ENCODE measurements at regions not wholly inside any gene's neighbourhood (a gene's known extent, or its start where the extent isn't known, plus 50 kb on each side); places are given as distances from the start of the nearest gene placed in this dataset.

GRCh38 chr1:87953121-87953520 lies 624.4 kb downstream of the LMO4 start:
- TF ChIP-seq CTCF (IDR thresholded peaks at IDR 0.05) = no peak
- no CpG with 5 or more reads among the region's 3 CpGs for WGBS (ENCODE audit: insufficient coverage)
- intact Hi-C loops (cut with micrococcal nuclease) = loop anchor here (5.0 to 10.0 kb wide), 4 partner anchors 656 to 821 kb away; no protein-coding TSS in a partner anchor

GRCh38 chr1:87953732-87954344 lies 625.2 kb downstream of the LMO4 start:
- Histone ChIP-seq H3K27me3 (ENCODE audit: control insufficient read depth in 2 of 2, insufficient read depth in 2 of 2, low read length in 2 of 2) (no peaks in the 10 kb centered on the region), H3K4me2 (replicated peaks; ENCODE audit: extremely low read depth, low read length, poor library complexity, severe bottlenecking) (no peak overlapping the region), H3K36me3 (replicated peaks in 1 of 2; ENCODE audit: control insufficient read depth in 1 of 2, insufficient read depth in 2 of 2, low read length in 2 of 2) (no peaks in the 10 kb centered on the region), H3K4me3 (replicated peaks in 1 of 3; ENCODE audit: low read depth in 2 of 3, low read length in 3 of 3) (no peak overlapping the region), H2AFZ (ENCODE audit: insufficient read depth, low read depth, low read length, poor library complexity, severe bottlenecking) (no peak overlapping the region), H3K27ac (ENCODE audit: low read depth in 1 of 2, low read length in 2 of 2) (no peak overlapping the region), H3K9ac (ENCODE audit: insufficient read depth, low read length, poor library complexity, severe bottlenecking) (no peak overlapping the region), H3K4me1 (ENCODE audit: control insufficient read depth in 1 of 2, insufficient read depth in 2 of 2, low read length in 2 of 2) (peaks cover 0 to 2% of the 10 kb centered on the region in 2 donors), H3K79me2 (ENCODE audit: insufficient read depth, low read length) (no peaks in the 10 kb centered on the region), H4K20me1 (ENCODE audit: insufficient read depth, low read length) (no peaks in the 10 kb centered on the region), H3K9me3 (replicated peaks in 1 of 2; ENCODE audit: control insufficient read depth in 1 of 2, insufficient read depth in 1 of 2, low read length in 2 of 2) (no peaks in the 10 kb centered on the region)
- H3K4me3 Mint-ChIP-seq = no peak overlapping the region
- H3K27me3 Mint-ChIP-seq (ENCODE audit: low read depth in 3 of 3) = peaks cover 0 to 7% (median 0%) of the 10 kb centered on the region in 3 donors
- no peaks in the 10 kb centered on the region for H3K9me3 Mint-ChIP-seq
- H3K27ac Mint-ChIP-seq = no peak overlapping the region
- TF ChIP-seq CTCF (IDR thresholded peaks at IDR 0.05) = peak; percentile 87
- H3K4me1 Mint-ChIP-seq = peaks cover 13% of the 10 kb centered on the region
- no peaks in the 10 kb centered on the region for H3K36me3 Mint-ChIP-seq
- DNase-seq = peak; percentile 46 to 56 (median 55)
- 0% methylated on average over 1 of the region's 3 CpGs for WGBS (ENCODE audit: insufficient coverage)
- intact Hi-C loops (cut with micrococcal nuclease) = loop anchor here (5.0 to 10.0 kb wide), 4 partner anchors 657 to 822 kb away; no protein-coding TSS in a partner anchor

More at GRCh38 chr1:87953121-87953520, 624.4 kb downstream of the LMO4 start:
- Mint-ChIP-seq H3K27ac (no peak overlapping the region), H3K4me1 (peaks cover 13% of the 10 kb centered on the region), H3K4me3 (no peak overlapping the region), H3K9me3 (no peaks in the 10 kb centered on the region), H3K36me3 (no peaks in the 10 kb centered on the region), H3K27me3 (ENCODE audit: low read depth in 3 of 3) (peaks cover 0 to 7% (median 0%) of the 10 kb centered on the region in 3 donors)
- H3K36me3 ChIP-seq (replicated peaks in 1 of 2; ENCODE audit: control insufficient read depth in 1 of 2, insufficient read depth in 2 of 2, low read length in 2 of 2) = no peaks in the 10 kb centered on the region
- no peak overlapping the region for H3K4me2 ChIP-seq (replicated peaks; ENCODE audit: extremely low read depth, low read length, poor library complexity, severe bottlenecking)
- peaks cover 0 to 2% of the 10 kb centered on the region in 2 donors for H3K4me1 ChIP-seq (ENCODE audit: control insufficient read depth in 1 of 2, insufficient read depth in 2 of 2, low read length in 2 of 2)
- no peak for DNase-seq
- H3K9ac ChIP-seq (ENCODE audit: insufficient read depth, low read length, poor library complexity, severe bottlenecking) = no peak overlapping the region
- H3K9me3 ChIP-seq (replicated peaks in 1 of 2; ENCODE audit: control insufficient read depth in 1 of 2, insufficient read depth in 1 of 2, low read length in 2 of 2) = no peaks in the 10 kb centered on the region
- H4K20me1 ChIP-seq (ENCODE audit: insufficient read depth, low read length) = no peaks in the 10 kb centered on the region
- H3K27me3 ChIP-seq (ENCODE audit: control insufficient read depth in 2 of 2, insufficient read depth in 2 of 2, low read length in 2 of 2) = no peaks in the 10 kb centered on the region
- no peaks in the 10 kb centered on the region for H3K79me2 ChIP-seq (ENCODE audit: insufficient read depth, low read length)
- H3K27ac ChIP-seq (ENCODE audit: low read depth in 1 of 2, low read length in 2 of 2) = no peak overlapping the region
- no peak overlapping the region for H3K4me3 ChIP-seq (replicated peaks in 1 of 3; ENCODE audit: low read depth in 2 of 3, low read length in 3 of 3)
- no peak overlapping the region for H2AFZ ChIP-seq (ENCODE audit: insufficient read depth, low read depth, low read length, poor library complexity, severe bottlenecking)

All from CD14-positive monocyte (primary cell).